GM21515 (cell line): ENCODE measurements at regions not wholly inside any gene's neighbourhood (a gene's known extent, or its start where the extent isn't known, plus 50 kb on each side); places are given as distances from the start of the nearest gene placed in this dataset.

Source experiments
- ATAC-seq: cut with Tn5 transposase; IDR thresholded peaks from one replicate; pipeline ENCODE4 v1.9.1; 2021; ENCODE audit not compliant: unreplicated experiment

GRCh38 chr1:229991724-229992333 lies 75.2 kb upstream of the GALNT2 start:
- ATAC-seq = no peak

GRCh38 chr1:229993060-229993459 lies 74.0 kb upstream of the GALNT2 start:
- ATAC-seq = no peak

- no peak for ATAC-seq
Measured at GRCh38 chr1:229993894-229994293, 73.1 kb upstream of the GALNT2 start.

GRCh38 chr1:229999004-229999670 lies 67.9 kb upstream of the GALNT2 start:
- no peak for ATAC-seq

GRCh38 chr1:230000493-230001184 lies 66.4 kb upstream of the GALNT2 start:
- ATAC-seq = no peak

GRCh38 chr1:230002164-230002803 lies 64.8 kb upstream of the GALNT2 start:
- no peak for ATAC-seq

- no peak for ATAC-seq
Measured at GRCh38 chr1:230003409-230003808, 63.6 kb upstream of the GALNT2 start.

GRCh38 chr1:230005040-230005439 lies 62.0 kb upstream of the GALNT2 start:
- ATAC-seq = no peak

GRCh38 chr1:230008721-230009120 lies 58.3 kb upstream of the GALNT2 start:
- ATAC-seq = no peak

GRCh38 chr1:230009611-230010313 lies 57.3 kb upstream of the GALNT2 start:
- no peak for ATAC-seq

- no peak for ATAC-seq
Measured at GRCh38 chr1:230010603-230011332, 56.3 kb upstream of the GALNT2 start.

GRCh38 chr1:230011333-230012092 lies 55.5 kb upstream of the GALNT2 start:
- ATAC-seq = no peak

- ATAC-seq = no peak
Measured at GRCh38 chr1:230012093-230012393, 55.0 kb upstream of the GALNT2 start.

- no peak for ATAC-seq
Measured at GRCh38 chr1:230012741-230013140, 54.3 kb upstream of the GALNT2 start.

- no peak for ATAC-seq
Measured at GRCh38 chr1:230016159-230016558, 50.9 kb upstream of the GALNT2 start.
